ENCODE measurements at regions not wholly inside any gene's neighbourhood (a gene's known extent, or its start where the extent isn't known, plus 50 kb on each side); places are given as distances from the start of the nearest gene placed in this dataset.

GRCh38 chr18:28855524-28855923, 678.6 kb upstream of the CDH2 start:
- no peak for TF ChIP-seq CTCF (IDR thresholded peaks at IDR 0.05; ENCODE audit: low read depth, low read length, poor library complexity, severe bottlenecking)
- no peak for TF ChIP-seq EZH2phosphoT487 (IDR thresholded peaks at IDR 0.05; ENCODE audit: borderline replicate concordance, low read length)

Measured in DOHH2 (cell line).